A673 (cell line): ENCODE measurements at regions not wholly inside any gene's neighbourhood (a gene's known extent, or its start where the extent isn't known, plus 50 kb on each side); places are given as distances from the start of the nearest gene placed in this dataset.

Experiments
- CTCF ChIP-seq: fragments of 300-800, 200-600 bp; sonication (generic); conservative IDR thresholded peaks from 2 replicates; pipeline ENCODE4 v1.5.1; 2017; ENCODE audit warnings: low read depth, mild to moderate bottlenecking, antibody characterized with exemption, low read length, moderate library complexity, mixed read lengths
- EZH2 ChIP-seq: fragments of 200-600 bp; sonication (generic); IDR thresholded peaks from 2 replicates; pipeline ENCODE4 v1.6.1; 2017; ENCODE audit warnings: borderline replicate concordance, low read depth, mild to moderate bottlenecking, mixed read lengths, antibody characterized with exemption, low read length; ENCODE audit not compliant: poor library complexity, severe bottlenecking

GRCh38 chr6:19519941-19520340 is 317.2 kb upstream of the ID4 start:
- TF ChIP-seq CTCF = no peak
- no peak for TF ChIP-seq EZH2
